SK-N-SH (cell line): ENCODE measurements at regions not wholly inside any gene's neighbourhood (a gene's known extent, or its start where the extent isn't known, plus 50 kb on each side); places are given as distances from the start of the nearest gene placed in this dataset.
"Not testable (repeated sequence)": the region's sequence is repeated elsewhere in the genome, so short reads cannot be mapped to it uniquely, and the experiment has no call there.

Experiments
- GATA2 ChIP-seq: sonication (generic); formaldehyde crosslinking; IDR thresholded peaks from 2 replicates; pipeline ENCODE4 v1.5.0; 2020; ENCODE audit warnings: mild to moderate bottlenecking, missing genetic modification reagents
- MAX ChIP-seq: IDR thresholded peaks from 2 replicates; pipeline ENCODE4 v1.4.0; 2012; ENCODE audit warnings: low read depth
- POLR2AphosphoS5 ChIP-seq: IDR thresholded peaks from 2 replicates; pipeline ENCODE4 v1.6.1; 2012; ENCODE audit warnings: low read depth, low read length
- SIN3A ChIP-seq: IDR thresholded peaks from 2 replicates; pipeline ENCODE4 v1.6.1; 2012; ENCODE audit warnings: low read depth, mild to moderate bottlenecking, low read length, moderate library complexity, borderline replicate concordance
- SMC3 ChIP-seq: IDR thresholded peaks from 2 replicates; pipeline ENCODE4 v1.6.1; 2012; ENCODE audit warnings: low read depth, low read length, improper control_type of control experiment
- TEAD4 ChIP-seq: IDR thresholded peaks from 2 replicates; pipeline ENCODE4 v1.4.0; 2012; ENCODE audit warnings: mild to moderate bottlenecking, borderline replicate concordance; ENCODE audit not compliant: insufficient read depth
- YY1 ChIP-seq: IDR thresholded peaks from 2 replicates; pipeline ENCODE4 v1.4.0; 2012; ENCODE audit warnings: low read depth, mild to moderate bottlenecking
- TF ChIP-seq, protein P1 (sequence below): fragments of 200-600 bp; sonication (generic); IDR thresholded peaks from 2 replicates; pipeline ENCODE4 v1.6.1; 2017; ENCODE audit warnings: antibody characterized with exemption, mild to moderate bottlenecking, moderate library complexity

DNA sequence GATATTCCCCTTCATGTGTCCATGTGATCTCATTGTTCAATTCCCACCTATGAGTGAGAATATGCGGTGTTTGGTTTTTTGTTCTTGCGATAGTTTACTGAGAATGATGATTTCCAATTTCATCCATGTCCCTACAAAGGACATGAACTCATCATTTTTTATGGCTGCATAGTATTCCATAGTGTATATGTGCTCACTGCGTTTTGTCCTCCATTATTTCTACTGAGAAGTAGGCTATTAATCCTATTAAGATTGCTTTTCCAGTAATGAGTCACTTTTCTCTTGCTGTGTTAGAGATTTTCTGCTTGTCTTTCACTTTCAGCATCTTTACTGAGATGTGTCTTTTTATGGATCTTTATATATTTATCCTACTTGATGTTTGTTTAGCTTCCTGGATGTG is 492.1 kb downstream of the SUCLG1 start:
- not testable (repeated sequence) for TF ChIP-seq YY1, MAX, TEAD4, SIN3A, POLR2AphosphoS5, SMC3, GATA2
- TF ChIP-seq, protein P1, sequence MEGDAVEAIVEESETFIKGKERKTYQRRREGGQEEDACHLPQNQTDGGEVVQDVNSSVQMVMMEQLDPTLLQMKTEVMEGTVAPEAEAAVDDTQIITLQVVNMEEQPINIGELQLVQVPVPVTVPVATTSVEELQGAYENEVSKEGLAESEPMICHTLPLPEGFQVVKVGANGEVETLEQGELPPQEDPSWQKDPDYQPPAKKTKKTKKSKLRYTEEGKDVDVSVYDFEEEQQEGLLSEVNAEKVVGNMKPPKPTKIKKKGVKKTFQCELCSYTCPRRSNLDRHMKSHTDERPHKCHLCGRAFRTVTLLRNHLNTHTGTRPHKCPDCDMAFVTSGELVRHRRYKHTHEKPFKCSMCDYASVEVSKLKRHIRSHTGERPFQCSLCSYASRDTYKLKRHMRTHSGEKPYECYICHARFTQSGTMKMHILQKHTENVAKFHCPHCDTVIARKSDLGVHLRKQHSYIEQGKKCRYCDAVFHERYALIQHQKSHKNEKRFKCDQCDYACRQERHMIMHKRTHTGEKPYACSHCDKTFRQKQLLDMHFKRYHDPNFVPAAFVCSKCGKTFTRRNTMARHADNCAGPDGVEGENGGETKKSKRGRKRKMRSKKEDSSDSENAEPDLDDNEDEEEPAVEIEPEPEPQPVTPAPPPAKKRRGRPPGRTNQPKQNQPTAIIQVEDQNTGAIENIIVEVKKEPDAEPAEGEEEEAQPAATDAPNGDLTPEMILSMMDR: not testable (repeated sequence)
